ENCODE measurements at regions not wholly inside any gene's neighbourhood (a gene's known extent, or its start where the extent isn't known, plus 50 kb on each side); places are given as distances from the start of the nearest gene placed in this dataset.

DNA sequence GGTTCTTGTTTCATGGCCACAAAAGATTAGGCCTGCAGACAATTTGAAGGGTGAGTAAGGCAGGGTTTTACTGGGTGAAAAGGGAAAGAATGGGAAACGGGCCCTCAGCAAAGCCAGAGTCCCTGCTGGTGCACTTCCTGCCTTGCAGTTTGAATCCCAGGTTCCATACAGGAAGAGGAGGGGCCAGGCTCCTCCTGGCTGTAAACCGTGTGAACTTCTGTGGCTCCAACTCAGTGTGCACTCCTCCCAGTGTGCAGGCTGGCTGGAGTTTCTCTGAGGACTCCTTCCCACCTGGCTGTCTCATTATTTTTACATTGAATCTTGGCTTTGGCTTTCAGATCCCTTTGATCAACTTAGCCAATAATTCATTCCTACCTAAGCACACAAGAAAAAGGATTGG lies 367.1 kb upstream of the KLF4 start:
- ChIA-PET POLR2A (no interaction called here), CTCF (interaction anchor here (1.6 kb wide), 2 partner anchors 15 to 257 kb away, joined by 3 to 4 read pairs; no protein-coding TSS in a partner anchor)
- Histone ChIP-seq H3K36me3 (ENCODE audit: control insufficient read depth in 2 of 2, extremely low read depth in 1 of 2, insufficient read depth in 2 of 2, low read length in 2 of 2) (no peaks in the 10 kb centered on the region), H2AFZ (ENCODE audit: low read depth, low read length) (no peak overlapping the region), H3K9me3 (replicated peaks; ENCODE audit: control insufficient read depth, insufficient read depth, low read length) (no peaks in the 10 kb centered on the region), H3K4me1 (ENCODE audit: control insufficient read depth, extremely low read depth, insufficient read depth, low read length) (no peaks in the 10 kb centered on the region), H3K9me1 (replicated peaks; ENCODE audit: control insufficient read depth, extremely low read depth, insufficient read depth, low read length) (no peaks in the 10 kb centered on the region), H3K79me2 (ENCODE audit: control insufficient read depth, insufficient read depth, low read length) (no peaks in the 10 kb centered on the region), H3K9ac (replicated peaks; ENCODE audit: extremely low read depth, insufficient read depth, low read length) (no peak overlapping the region), H4K20me1 (replicated peaks; ENCODE audit: control insufficient read depth, extremely low read depth, insufficient read depth, low read length) (no peaks in the 10 kb centered on the region), H3K4me2 (ENCODE audit: insufficient read depth, low read length) (no peak overlapping the region), H3K4me3 (replicated peaks in 1 of 3; ENCODE audit: insufficient read depth in 1 of 3, low read depth in 1 of 3, low read length in 3 of 3) (no peak overlapping the region), H3K27me3 (ENCODE audit: control insufficient read depth in 2 of 2, insufficient read depth in 2 of 2, low read length in 2 of 2) (no peaks in the 10 kb centered on the region), H3K27ac (ENCODE audit: insufficient read depth, low read depth, low read length) (no peak overlapping the region)
- dilution Hi-C loops (cut with MboI; ENCODE audit: extremely low pct_ligation_motif_present, low sequenced_read_pairs) (no loop called here), intact Hi-C loops (cut with micrococcal nuclease) (no loop called here)
- no peak for TF ChIP-seq MYC (IDR thresholded peaks at IDR 0.05; ENCODE audit: low read depth, low read length)
- no peak for TF ChIP-seq EZH2 (IDR thresholded peaks at IDR 0.05; ENCODE audit: borderline replicate concordance, low read depth, low read length, severe bottlenecking)
- no peak for TF ChIP-seq POLR2A (IDR thresholded peaks at IDR 0.05; ENCODE audit: low read depth, low read length)
- TF ChIP-seq JUN (IDR thresholded peaks at IDR 0.05; ENCODE audit: borderline replicate concordance, insufficient read depth, insufficient read length, low read depth): no peak
- no peak for TF ChIP-seq FOS (IDR thresholded peaks at IDR 0.05; ENCODE audit: borderline replicate concordance, insufficient read depth, low read length)
- no peak for FAIRE-seq
- no peak for DNase-seq (ENCODE audit: low read depth, low spot score)
- BruUV-seq (replicated peaks): no TSS peak

DNA sequence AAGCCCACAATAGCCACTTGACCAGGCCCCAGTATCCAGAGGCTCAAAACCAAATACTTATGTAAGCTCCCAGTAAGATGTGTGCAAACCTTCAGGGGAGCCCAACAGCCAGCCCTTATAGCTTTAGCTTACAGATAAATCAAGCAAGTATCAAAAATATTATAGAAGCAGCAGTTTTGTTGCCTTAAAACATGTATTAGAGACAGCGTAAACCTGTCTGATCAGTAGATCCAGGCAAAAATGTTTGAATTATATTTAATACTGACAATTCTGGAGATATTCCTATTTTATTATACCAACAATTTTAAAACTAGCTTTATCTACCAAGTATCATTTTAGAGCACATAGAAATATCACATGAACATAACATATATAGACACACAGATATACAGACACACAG lies 365.6 kb upstream of the KLF4 start:
- Histone ChIP-seq H3K36me3 (ENCODE audit: control insufficient read depth in 2 of 2, extremely low read depth in 1 of 2, insufficient read depth in 2 of 2, low read length in 2 of 2) (no peaks in the 10 kb centered on the region), H3K9me1 (replicated peaks; ENCODE audit: control insufficient read depth, extremely low read depth, insufficient read depth, low read length) (no peaks in the 10 kb centered on the region), H4K20me1 (replicated peaks; ENCODE audit: control insufficient read depth, extremely low read depth, insufficient read depth, low read length) (no peaks in the 10 kb centered on the region), H2AFZ (ENCODE audit: low read depth, low read length) (no peak overlapping the region), H3K4me3 (replicated peaks in 1 of 3; ENCODE audit: insufficient read depth in 1 of 3, low read depth in 1 of 3, low read length in 3 of 3) (no peak overlapping the region), H3K9me3 (replicated peaks; ENCODE audit: control insufficient read depth, insufficient read depth, low read length) (no peaks in the 10 kb centered on the region), H3K27me3 (ENCODE audit: control insufficient read depth in 2 of 2, insufficient read depth in 2 of 2, low read length in 2 of 2) (no peaks in the 10 kb centered on the region), H3K27ac (ENCODE audit: insufficient read depth, low read depth, low read length) (no peak overlapping the region), H3K9ac (replicated peaks; ENCODE audit: extremely low read depth, insufficient read depth, low read length) (no peak overlapping the region), H3K79me2 (ENCODE audit: control insufficient read depth, insufficient read depth, low read length) (no peaks in the 10 kb centered on the region), H3K4me1 (ENCODE audit: control insufficient read depth, extremely low read depth, insufficient read depth, low read length) (no peaks in the 10 kb centered on the region), H3K4me2 (ENCODE audit: insufficient read depth, low read length) (no peak overlapping the region)
- FAIRE-seq (no peak), DNase-seq (ENCODE audit: low read depth, low spot score) (no peak)
- POLR2A ChIA-PET: interaction anchor here (0.6 kb wide), 1 partner anchor 31 kb away, joined by 3 read pairs; no protein-coding TSS in a partner anchor
- intact Hi-C loops (cut with micrococcal nuclease) (no loop called here), dilution Hi-C loops (cut with MboI; ENCODE audit: extremely low pct_ligation_motif_present, low sequenced_read_pairs) (no loop called here)
- BruUV-seq (replicated peaks): no TSS peak
- no peak for TF ChIP-seq JUN (IDR thresholded peaks at IDR 0.05; ENCODE audit: borderline replicate concordance, insufficient read depth, insufficient read length, low read depth)
- no peak for TF ChIP-seq POLR2A (IDR thresholded peaks at IDR 0.05; ENCODE audit: low read depth, low read length)
- no peak for TF ChIP-seq POLR2AphosphoS5 (IDR thresholded peaks at IDR 0.05; ENCODE audit: insufficient read depth, low read depth, low read length)
- no peak for TF ChIP-seq GATA2 (IDR thresholded peaks at IDR 0.05; ENCODE audit: insufficient read depth, insufficient read length, low read depth, low read length)
- TF ChIP-seq FOS (IDR thresholded peaks at IDR 0.05; ENCODE audit: borderline replicate concordance, insufficient read depth, low read length): no peak
- TF ChIP-seq, protein P1, sequence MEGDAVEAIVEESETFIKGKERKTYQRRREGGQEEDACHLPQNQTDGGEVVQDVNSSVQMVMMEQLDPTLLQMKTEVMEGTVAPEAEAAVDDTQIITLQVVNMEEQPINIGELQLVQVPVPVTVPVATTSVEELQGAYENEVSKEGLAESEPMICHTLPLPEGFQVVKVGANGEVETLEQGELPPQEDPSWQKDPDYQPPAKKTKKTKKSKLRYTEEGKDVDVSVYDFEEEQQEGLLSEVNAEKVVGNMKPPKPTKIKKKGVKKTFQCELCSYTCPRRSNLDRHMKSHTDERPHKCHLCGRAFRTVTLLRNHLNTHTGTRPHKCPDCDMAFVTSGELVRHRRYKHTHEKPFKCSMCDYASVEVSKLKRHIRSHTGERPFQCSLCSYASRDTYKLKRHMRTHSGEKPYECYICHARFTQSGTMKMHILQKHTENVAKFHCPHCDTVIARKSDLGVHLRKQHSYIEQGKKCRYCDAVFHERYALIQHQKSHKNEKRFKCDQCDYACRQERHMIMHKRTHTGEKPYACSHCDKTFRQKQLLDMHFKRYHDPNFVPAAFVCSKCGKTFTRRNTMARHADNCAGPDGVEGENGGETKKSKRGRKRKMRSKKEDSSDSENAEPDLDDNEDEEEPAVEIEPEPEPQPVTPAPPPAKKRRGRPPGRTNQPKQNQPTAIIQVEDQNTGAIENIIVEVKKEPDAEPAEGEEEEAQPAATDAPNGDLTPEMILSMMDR (IDR thresholded peaks at IDR 0.05; ENCODE audit: extremely low read depth in 1 of 2, insufficient read depth in 1 of 2, low read depth in 1 of 2, low read length in 2 of 2): no peak
- TF ChIP-seq, protein P2, sequence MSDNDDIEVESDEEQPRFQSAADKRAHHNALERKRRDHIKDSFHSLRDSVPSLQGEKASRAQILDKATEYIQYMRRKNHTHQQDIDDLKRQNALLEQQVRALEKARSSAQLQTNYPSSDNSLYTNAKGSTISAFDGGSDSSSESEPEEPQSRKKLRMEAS (IDR thresholded peaks at IDR 0.05; ENCODE audit: insufficient read depth, insufficient read length): no peak
- TF ChIP-seq MYC (IDR thresholded peaks at IDR 0.05; ENCODE audit: low read depth, low read length): no peak
- no peak for TF ChIP-seq EZH2 (IDR thresholded peaks at IDR 0.05; ENCODE audit: borderline replicate concordance, low read depth, low read length, severe bottlenecking)
- CTCF ChIA-PET: interaction anchor here (1.6 kb wide), 2 partner anchors 13 to 255 kb away, joined by 3 to 4 read pairs; no protein-coding TSS in a partner anchor

All from endothelial cell of umbilical vein (primary cell).